HG03460 (cell line): ENCODE measurements at regions not wholly inside any gene's neighbourhood (a gene's known extent, or its start where the extent isn't known, plus 50 kb on each side); places are given as distances from the start of the nearest gene placed in this dataset.
"Not testable (repeated sequence)": the region's sequence is repeated elsewhere in the genome, so short reads cannot be mapped to it uniquely, and the experiment has no call there.

ENCODE experiments used
- ATAC-seq: cut with Tn5 transposase; IDR thresholded peaks from one replicate; pipeline ENCODE4 v1.9.1; 2021; ENCODE audit not compliant: unreplicated experiment

DNA sequence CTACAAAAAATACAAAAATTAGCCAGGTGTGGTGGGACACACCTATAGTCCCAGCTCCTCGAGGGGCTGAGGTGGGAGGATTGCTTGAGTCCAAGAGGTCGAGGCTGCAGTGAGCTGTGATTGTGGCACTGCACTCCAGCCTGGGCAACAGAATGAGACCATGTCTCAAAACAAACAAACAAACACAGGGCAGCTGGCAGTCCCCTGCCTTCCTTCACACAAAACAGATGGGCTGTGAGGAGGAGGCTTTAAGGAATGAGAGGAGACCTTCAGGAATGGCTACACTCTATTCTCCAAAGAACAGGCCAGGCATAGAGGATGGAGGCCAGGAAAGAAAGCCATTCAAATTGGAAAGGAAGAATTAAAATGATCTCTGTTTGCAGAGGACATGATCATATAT lies 65.6 kb upstream of the MAML3 start:
- no peak for ATAC-seq

DNA sequence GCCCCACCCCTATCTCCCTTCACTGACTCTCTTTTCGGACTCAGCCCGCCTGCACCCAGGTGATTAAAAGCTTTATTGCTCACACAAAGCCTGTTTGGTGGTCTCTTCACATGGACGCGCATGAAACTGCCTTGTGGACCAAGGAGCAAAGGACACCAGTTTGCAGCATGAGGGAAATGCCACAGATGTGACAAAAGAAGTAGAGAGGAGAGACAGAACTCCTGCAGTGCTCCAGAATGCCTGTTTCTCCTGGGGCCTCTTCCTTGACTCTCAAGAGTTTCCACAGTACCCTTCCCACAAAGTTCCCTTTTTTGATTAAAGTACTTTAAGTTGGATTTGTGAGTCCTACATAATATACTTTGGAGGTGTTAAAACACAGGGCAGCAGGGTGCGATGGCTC lies 65.1 kb upstream of the MAML3 start:
- ATAC-seq: not testable (repeated sequence)

DNA sequence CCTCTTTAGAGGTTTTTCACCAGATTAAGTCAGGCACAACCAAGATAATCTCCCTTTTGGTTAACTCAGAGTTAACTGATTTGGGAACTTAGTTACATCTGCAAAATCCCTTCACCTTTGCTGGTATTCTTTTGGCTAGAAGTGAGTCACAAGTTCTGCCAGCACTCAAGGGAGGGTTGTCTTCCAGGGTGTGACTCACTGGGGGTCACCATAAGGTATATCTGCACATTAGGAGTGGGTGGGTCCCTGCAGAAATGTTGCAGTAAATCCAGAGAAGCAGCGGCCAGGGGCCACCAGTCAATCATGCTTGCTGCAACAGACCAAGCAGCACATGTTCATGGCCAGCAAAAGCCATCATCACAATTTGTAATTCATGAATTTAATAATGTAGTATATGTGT lies 59.8 kb upstream of the MAML3 start:
- no peak for ATAC-seq

DNA sequence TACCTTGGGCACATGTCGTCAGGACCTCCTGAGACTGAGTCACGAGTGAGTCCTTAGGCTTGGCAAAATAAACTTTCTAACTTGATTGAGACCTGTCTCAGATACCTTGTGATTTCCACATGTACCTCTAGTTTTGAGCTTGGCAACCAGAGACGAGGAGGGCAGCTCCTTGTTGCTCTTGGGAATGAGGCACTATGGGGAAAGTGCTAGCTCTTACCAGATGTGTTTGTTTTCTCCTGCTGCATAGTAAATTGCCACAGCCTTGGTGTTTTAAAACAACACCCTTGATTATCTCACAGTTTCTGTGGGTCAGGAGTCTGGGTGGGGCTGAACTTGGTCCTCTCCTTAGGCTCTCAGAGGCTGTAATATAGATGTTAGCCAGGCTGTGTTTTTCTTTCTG lies 59.1 kb upstream of the MAML3 start:
- no peak for ATAC-seq

DNA sequence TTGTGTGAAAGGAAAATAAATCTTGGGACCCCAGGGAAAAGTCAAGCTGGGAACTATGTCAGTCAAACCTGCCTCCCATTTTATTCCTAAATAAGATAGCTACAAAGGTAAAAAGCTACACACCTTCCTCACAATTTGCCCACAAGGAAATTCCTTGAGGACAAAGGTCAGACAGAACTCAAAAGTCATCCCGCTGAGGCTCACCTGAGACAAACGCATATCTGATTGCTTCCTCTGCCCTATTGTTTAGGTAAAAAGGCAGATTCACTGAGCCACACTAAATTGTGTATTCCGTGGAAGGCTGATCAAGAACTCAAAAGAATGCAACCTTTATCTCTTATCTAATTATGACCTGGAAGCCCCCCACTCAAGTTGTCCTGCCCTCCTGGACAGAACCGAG lies 58.7 kb upstream of the MAML3 start:
- ATAC-seq: no peak

DNA sequence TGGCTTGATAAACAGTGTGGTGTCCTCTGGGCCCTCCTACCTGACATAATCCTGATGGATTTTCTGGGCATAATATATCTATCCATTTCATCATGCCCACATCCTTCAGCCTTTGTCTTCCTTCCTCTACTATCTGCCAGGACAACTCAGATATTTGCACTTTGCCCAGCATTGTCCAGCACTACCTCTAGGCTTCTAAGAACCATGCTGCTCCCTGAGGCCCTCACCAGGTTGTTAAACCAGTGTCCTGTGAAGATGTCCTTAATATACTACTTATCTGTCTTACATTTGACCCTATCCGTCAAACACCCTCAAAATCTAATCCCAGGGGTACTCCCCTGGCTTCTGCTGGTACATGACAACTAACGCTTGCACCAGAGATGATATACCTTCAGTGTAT lies 58.2 kb upstream of the MAML3 start:
- no peak for ATAC-seq

DNA sequence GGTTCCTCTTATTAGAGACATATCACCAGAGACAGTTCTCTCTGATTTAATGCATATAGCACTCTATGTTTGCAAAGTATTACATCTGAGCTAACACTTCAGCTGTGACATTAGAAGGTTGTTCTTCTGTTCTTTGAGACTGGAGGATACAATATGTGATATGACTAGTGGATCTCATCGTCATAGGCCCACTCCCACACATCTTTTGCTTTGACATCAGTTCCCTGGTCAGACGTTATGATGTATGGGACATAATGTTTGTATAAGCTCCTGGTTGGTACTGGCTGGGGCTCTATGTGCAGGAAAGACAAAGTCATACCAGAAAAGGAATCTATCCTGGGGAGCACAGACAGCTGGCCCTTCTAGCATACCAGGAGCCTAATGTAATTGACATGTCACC lies 57.7 kb upstream of the MAML3 start:
- ATAC-seq: no peak

DNA sequence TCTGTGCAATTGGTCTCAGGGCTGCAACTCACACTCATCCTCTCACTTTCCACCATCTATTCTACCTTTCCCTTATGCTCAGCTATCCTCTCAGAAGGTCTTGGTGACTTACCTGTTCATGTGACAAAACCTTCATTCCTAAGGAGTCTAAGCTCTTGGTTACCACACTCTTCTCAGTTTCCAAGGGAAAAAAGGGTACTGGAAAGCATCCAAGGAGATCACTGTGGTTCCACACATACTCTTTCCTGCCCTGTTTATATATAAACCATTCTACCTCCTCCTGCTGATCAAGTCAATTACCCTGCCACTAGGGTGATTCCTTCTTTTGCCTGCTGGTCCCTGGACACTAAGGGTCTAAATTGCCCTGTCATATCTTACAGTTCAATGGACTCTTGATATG lies 57.2 kb upstream of the MAML3 start:
- ATAC-seq: no peak

DNA sequence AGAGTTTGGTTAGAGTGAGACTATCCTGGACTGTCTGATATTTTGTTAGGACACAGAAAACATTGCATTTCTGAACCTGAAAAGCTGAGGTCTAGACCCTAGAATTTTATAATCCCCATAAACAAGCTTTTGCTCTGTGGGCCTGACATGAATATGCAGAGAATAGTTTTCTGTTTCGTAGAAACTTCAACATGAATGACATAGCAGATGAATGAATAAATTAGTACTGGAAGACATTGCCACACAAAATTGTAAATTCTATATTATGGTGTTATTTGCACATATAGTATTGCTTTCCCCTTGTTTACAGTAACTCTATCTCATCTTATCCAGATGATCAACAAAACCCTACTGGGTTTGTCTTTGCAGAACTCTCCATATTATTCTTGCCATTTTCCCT lies 54.9 kb upstream of the MAML3 start:
- ATAC-seq: no peak
